ENCODE measurements at regions not wholly inside any gene's neighbourhood (a gene's known extent, or its start where the extent isn't known, plus 50 kb on each side); places are given as distances from the start of the nearest gene placed in this dataset.

GRCh38 chr5:74259572-74259971, 381.0 kb downstream of the ENC1 start:
- Mint-ChIP-seq H3K27me3 (peaks cover 18% of the 10 kb centered on the region), H3K4me3 (no peak overlapping the region), H3K27ac (ENCODE audit: low read depth) (no peak overlapping the region), H3K36me3 (ENCODE audit: insufficient read depth) (no peaks in the 10 kb centered on the region), H3K4me1 (no peaks in the 10 kb centered on the region), H3K9me3 (no peaks in the 10 kb centered on the region)
- ATAC-seq (replicated peaks; ENCODE audit: extremely low read depth, poor library complexity, severe bottlenecking): no peak
- DNase-seq (ENCODE audit: low spot score in 2 of 2): no peak

GRCh38 chr5:74258314-74258665, 382.2 kb downstream of the ENC1 start:
- H3K27ac Mint-ChIP-seq (ENCODE audit: low read depth): peak overlapping the region; percentile 8
- no peaks in the 10 kb centered on the region for H3K9me3 Mint-ChIP-seq
- DNase-seq (ENCODE audit: low spot score in 2 of 2) (no peak), ATAC-seq (replicated peaks; ENCODE audit: extremely low read depth, poor library complexity, severe bottlenecking) (no peak)
- no peak overlapping the region for H3K4me3 Mint-ChIP-seq
- H3K27me3 Mint-ChIP-seq: peaks cover 28% of the 10 kb centered on the region
- no peaks in the 10 kb centered on the region for H3K36me3 Mint-ChIP-seq (ENCODE audit: insufficient read depth)
- H3K4me1 Mint-ChIP-seq: no peaks in the 10 kb centered on the region

GRCh38 chr5:74257645-74258313, 382.7 kb downstream of the ENC1 start:
- no peak overlapping the region for H3K4me3 Mint-ChIP-seq
- no peaks in the 10 kb centered on the region for H3K36me3 Mint-ChIP-seq (ENCODE audit: insufficient read depth)
- DNase-seq (ENCODE audit: low spot score in 2 of 2): no peak
- no peak for ATAC-seq (replicated peaks; ENCODE audit: extremely low read depth, poor library complexity, severe bottlenecking)
- H3K4me1 Mint-ChIP-seq: no peaks in the 10 kb centered on the region
- no peak overlapping the region for H3K27ac Mint-ChIP-seq (ENCODE audit: low read depth)
- H3K9me3 Mint-ChIP-seq: no peaks in the 10 kb centered on the region
- H3K27me3 Mint-ChIP-seq: peaks cover 33% of the 10 kb centered on the region

- Mint-ChIP-seq H3K9me3 (no peaks in the 10 kb centered on the region), H3K4me1 (no peaks in the 10 kb centered on the region), H3K36me3 (ENCODE audit: insufficient read depth) (no peaks in the 10 kb centered on the region), H3K4me3 (no peak overlapping the region), H3K27me3 (peaks cover 39% of the 10 kb centered on the region), H3K27ac (ENCODE audit: low read depth) (no peak overlapping the region)
- DNase-seq (ENCODE audit: low spot score in 2 of 2) (no peak), ATAC-seq (replicated peaks; ENCODE audit: extremely low read depth, poor library complexity, severe bottlenecking) (no peak)
Observed at GRCh38 chr5:74257060-74257527, 383.4 kb downstream of the ENC1 start.

- Mint-ChIP-seq H3K36me3 (ENCODE audit: insufficient read depth) (no peaks in the 10 kb centered on the region), H3K4me3 (no peak overlapping the region), H3K27ac (ENCODE audit: low read depth) (no peak overlapping the region), H3K27me3 (peaks cover 39% of the 10 kb centered on the region), H3K4me1 (no peaks in the 10 kb centered on the region), H3K9me3 (no peaks in the 10 kb centered on the region)
- DNase-seq (ENCODE audit: low spot score in 2 of 2) (no peak), ATAC-seq (replicated peaks; ENCODE audit: extremely low read depth, poor library complexity, severe bottlenecking) (no peak)
Observed at GRCh38 chr5:74255692-74256392, 384.7 kb downstream of the ENC1 start.

GRCh38 chr5:74254257-74254656, 386.3 kb downstream of the ENC1 start:
- Mint-ChIP-seq H3K27ac (ENCODE audit: low read depth) (no peak overlapping the region), H3K36me3 (ENCODE audit: insufficient read depth) (no peaks in the 10 kb centered on the region), H3K4me3 (no peak overlapping the region), H3K27me3 (peaks cover 39% of the 10 kb centered on the region), H3K9me3 (no peaks in the 10 kb centered on the region), H3K4me1 (no peaks in the 10 kb centered on the region)
- DNase-seq (ENCODE audit: low spot score in 2 of 2): no peak
- no peak for ATAC-seq (replicated peaks; ENCODE audit: extremely low read depth, poor library complexity, severe bottlenecking)

- no peak overlapping the region for H3K27ac Mint-ChIP-seq (ENCODE audit: low read depth)
- no peaks in the 10 kb centered on the region for H3K36me3 Mint-ChIP-seq (ENCODE audit: insufficient read depth)
- H3K27me3 Mint-ChIP-seq: peaks cover 51% of the 10 kb centered on the region
- no peaks in the 10 kb centered on the region for H3K4me1 Mint-ChIP-seq
- H3K9me3 Mint-ChIP-seq: no peaks in the 10 kb centered on the region
- DNase-seq (ENCODE audit: low spot score in 2 of 2): no peak
- ATAC-seq (replicated peaks; ENCODE audit: extremely low read depth, poor library complexity, severe bottlenecking): no peak
- no peak overlapping the region for H3K4me3 Mint-ChIP-seq
Observed at GRCh38 chr5:74252044-74252443, 388.5 kb downstream of the ENC1 start.

- Mint-ChIP-seq H3K27me3 (peaks cover 46% of the 10 kb centered on the region), H3K9me3 (no peaks in the 10 kb centered on the region), H3K4me3 (no peak overlapping the region), H3K4me1 (no peaks in the 10 kb centered on the region), H3K36me3 (ENCODE audit: insufficient read depth) (no peaks in the 10 kb centered on the region), H3K27ac (ENCODE audit: low read depth) (no peak overlapping the region)
- DNase-seq (ENCODE audit: low spot score in 2 of 2): no peak
- ATAC-seq (replicated peaks; ENCODE audit: extremely low read depth, poor library complexity, severe bottlenecking): no peak
Observed at GRCh38 chr5:74251141-74252035, 389.1 kb downstream of the ENC1 start.

GRCh38 chr5:74250304-74251102, 390.0 kb downstream of the ENC1 start:
- no peaks in the 10 kb centered on the region for H3K36me3 Mint-ChIP-seq (ENCODE audit: insufficient read depth)
- no peaks in the 10 kb centered on the region for H3K9me3 Mint-ChIP-seq
- H3K4me1 Mint-ChIP-seq: no peaks in the 10 kb centered on the region
- DNase-seq (ENCODE audit: low spot score in 2 of 2) (no peak), ATAC-seq (replicated peaks; ENCODE audit: extremely low read depth, poor library complexity, severe bottlenecking) (no peak)
- H3K27me3 Mint-ChIP-seq: peaks cover 46% of the 10 kb centered on the region
- H3K27ac Mint-ChIP-seq (ENCODE audit: low read depth): no peak overlapping the region
- no peak overlapping the region for H3K4me3 Mint-ChIP-seq

GRCh38 chr5:74248576-74248975, 392.0 kb downstream of the ENC1 start:
- Mint-ChIP-seq H3K36me3 (ENCODE audit: insufficient read depth) (no peaks in the 10 kb centered on the region), H3K27me3 (peaks cover 29% of the 10 kb centered on the region), H3K4me3 (no peak overlapping the region), H3K4me1 (no peaks in the 10 kb centered on the region), H3K9me3 (no peaks in the 10 kb centered on the region), H3K27ac (ENCODE audit: low read depth) (no peak overlapping the region)
- DNase-seq (ENCODE audit: low spot score in 2 of 2) (no peak), ATAC-seq (replicated peaks; ENCODE audit: extremely low read depth, poor library complexity, severe bottlenecking) (no peak)

GRCh38 chr5:74244406-74244805, 396.1 kb downstream of the ENC1 start:
- DNase-seq (ENCODE audit: low spot score in 2 of 2): no peak
- Mint-ChIP-seq H3K27ac (ENCODE audit: low read depth) (no peak overlapping the region), H3K4me1 (no peaks in the 10 kb centered on the region), H3K9me3 (no peaks in the 10 kb centered on the region), H3K27me3 (peaks cover 15% of the 10 kb centered on the region), H3K36me3 (ENCODE audit: insufficient read depth) (no peaks in the 10 kb centered on the region), H3K4me3 (no peak overlapping the region)
- ATAC-seq (replicated peaks; ENCODE audit: extremely low read depth, poor library complexity, severe bottlenecking): no peak

GRCh38 chr5:74243634-74244033, 396.9 kb downstream of the ENC1 start:
- H3K4me1 Mint-ChIP-seq: no peaks in the 10 kb centered on the region
- no peak overlapping the region for H3K27ac Mint-ChIP-seq (ENCODE audit: low read depth)
- no peaks in the 10 kb centered on the region for H3K36me3 Mint-ChIP-seq (ENCODE audit: insufficient read depth)
- no peak for ATAC-seq (replicated peaks; ENCODE audit: extremely low read depth, poor library complexity, severe bottlenecking)
- no peaks in the 10 kb centered on the region for H3K9me3 Mint-ChIP-seq
- no peak overlapping the region for H3K4me3 Mint-ChIP-seq
- no peak for DNase-seq (ENCODE audit: low spot score in 2 of 2)
- peaks cover 20% of the 10 kb centered on the region for H3K27me3 Mint-ChIP-seq
